HG03520 (cell line): ENCODE measurements at regions not wholly inside any gene's neighbourhood (a gene's known extent, or its start where the extent isn't known, plus 50 kb on each side); places are given as distances from the start of the nearest gene placed in this dataset.

Experiments
- ATAC-seq: cut with Tn5 transposase; IDR thresholded peaks from one replicate; pipeline ENCODE4 v1.9.1; 2021; ENCODE audit warnings: mild to moderate bottlenecking, moderate library complexity; ENCODE audit not compliant: unreplicated experiment

DNA sequence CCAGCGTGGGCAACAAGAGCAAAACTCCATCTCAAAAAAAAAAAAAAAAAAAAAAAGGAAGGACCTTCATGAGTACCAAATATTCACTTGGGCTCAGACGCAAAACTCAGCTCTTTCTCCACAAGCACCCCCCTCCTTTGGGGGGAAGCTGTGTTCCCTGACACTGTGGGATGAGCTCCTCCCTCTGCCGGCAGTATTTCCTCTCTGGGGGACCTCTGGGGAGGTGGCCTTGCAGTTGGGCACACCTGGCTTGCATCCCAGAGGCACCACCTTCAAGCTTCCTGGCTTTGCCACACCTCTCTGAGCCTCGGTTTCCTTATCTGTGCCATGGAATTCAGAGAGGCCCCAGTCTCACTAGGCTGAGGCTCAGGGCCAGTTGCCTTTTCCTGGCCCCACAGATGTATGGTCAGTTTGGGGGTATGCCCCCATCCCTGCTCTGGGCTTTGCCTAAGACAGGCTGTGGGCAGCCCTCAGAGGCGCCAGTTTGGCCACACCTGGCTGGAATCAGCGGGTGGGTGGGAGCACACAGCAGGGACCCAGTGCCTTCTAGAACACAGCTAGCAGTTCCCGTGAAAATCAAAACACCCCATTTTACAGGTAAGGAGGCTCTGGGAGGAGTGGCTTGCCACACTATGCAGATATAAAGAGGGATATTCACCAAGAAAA, 157.5 kb upstream of the IER5L start:
- ATAC-seq, result no peak

DNA sequence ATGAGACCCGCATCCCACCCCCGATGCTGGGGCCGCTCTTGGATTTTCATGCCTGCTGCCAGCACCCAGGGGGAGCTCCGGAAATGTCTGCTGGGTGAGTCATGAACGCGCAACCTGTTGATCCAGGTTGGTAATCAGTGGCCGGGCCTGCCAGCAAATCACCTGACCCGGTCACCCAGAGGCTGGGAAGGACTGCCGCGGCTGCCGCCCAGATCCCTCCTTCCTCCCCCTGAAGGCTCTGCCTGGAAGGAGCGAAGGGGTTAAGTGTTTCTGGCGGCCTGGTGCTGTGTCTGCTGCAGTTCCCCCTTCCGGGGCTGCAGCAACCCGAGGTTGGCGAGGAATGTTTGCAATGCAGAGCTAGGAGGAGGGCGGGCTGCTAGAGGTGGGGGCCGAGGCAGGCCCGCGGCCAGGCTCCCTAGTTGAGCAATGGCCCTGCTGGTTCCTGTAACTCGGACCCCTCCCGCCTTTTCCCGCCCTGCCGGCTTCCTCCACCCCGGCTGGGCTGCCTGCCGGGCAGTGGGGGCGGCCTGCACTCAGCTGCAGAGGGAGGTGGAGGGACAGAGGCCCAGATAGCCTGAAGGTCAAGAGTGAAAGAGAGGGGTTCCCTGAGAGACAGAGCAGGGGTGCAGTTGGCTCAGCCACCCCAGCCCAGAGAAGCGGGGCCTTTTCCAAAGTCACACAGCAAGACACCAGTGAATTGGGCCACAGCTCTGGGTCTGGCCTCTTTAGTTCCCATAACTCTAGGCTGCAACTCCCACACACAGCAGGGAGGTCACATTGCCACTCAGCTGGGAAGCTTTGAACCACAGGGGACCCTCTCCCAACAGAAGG, 156.3 kb upstream of the IER5L start:
- no peak for ATAC-seq

DNA sequence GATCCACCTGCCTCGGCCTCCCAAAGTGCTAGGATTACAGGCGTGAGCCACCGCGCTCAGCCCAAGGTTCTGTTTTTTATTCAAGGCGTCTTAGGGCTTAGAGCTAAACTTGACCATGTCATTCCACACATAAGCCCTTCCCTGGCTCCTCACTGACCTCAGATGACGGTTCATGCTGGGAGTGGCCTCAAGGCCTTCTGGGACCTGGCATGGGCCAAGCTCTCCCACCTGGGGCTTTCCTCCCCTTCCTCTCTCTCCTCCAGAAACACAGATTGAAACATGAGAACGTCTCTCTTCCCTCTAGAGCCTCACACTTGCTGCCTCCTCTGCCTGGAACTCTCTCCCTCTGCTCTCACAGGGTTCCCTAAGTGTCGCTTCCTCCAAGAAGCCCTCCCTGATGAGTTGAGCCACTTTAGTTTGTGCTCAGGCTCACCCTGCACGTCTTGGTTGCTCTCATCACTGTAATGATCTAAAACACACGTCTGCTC, 155.6 kb upstream of the IER5L start:
- ATAC-seq, result no peak

GRCh38 chr9:129332581-129332980, 154.5 kb upstream of the IER5L start:
- ATAC-seq, result no peak

GRCh38 chr9:129331772-129332500, 153.9 kb upstream of the IER5L start:
- ATAC-seq, result no peak

DNA sequence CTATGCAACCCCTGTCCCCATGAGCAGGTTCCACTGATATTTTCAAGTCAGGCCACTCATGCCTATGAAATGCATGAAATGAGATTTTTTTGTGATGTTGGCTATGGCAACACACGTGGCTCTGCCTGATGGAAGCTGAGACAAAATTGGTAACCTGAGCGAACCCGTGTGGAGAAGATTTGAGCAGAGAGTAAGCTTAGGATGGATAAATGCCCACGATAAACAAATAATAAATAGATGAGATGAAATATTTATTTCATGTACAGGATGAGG, 153.4 kb upstream of the IER5L start:
- no peak for ATAC-seq

DNA sequence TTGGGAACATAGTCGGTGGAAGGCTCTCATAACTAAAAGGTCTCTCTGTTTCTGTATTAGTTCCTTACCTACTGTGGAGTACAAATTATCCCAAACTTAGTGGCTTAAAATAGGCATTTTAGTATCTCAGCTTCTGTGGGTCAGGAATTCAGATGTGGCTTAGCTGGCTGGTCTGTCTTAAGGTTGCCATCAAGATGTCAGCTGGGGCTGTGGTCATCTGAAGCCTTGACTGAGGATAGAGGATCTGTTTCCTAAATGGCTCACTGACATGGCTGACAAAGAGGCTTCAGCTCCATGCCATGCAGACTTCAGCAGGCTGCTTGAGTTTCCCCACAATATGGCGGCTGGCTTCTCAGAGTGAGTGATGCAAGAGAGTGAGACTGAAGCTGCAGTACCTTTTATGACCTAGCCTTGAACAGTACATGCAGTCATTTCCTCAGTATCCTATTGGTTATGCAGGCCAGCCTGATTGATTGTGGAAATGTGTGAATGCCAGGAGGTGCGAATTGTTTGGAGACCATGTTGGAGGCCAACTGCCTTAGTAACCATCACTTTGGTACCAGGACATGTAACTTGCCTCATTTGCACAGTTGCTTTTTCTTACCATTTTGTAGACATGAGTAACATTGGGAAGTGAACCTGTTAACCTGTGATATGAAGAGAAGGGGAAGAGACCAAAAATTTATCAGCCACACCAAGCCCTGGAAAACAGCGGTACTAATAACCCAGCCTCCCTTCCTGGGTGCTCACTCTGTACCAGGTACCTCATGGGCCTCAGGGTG, 152.8 kb upstream of the IER5L start:
- no peak for ATAC-seq

GRCh38 chr9:129328355-129329042, 150.4 kb upstream of the IER5L start:
- ATAC-seq, result no peak

- ATAC-seq, result no peak
These were observed 149.7 kb upstream of the IER5L start for GRCh38 chr9:129327552-129328328.

DNA sequence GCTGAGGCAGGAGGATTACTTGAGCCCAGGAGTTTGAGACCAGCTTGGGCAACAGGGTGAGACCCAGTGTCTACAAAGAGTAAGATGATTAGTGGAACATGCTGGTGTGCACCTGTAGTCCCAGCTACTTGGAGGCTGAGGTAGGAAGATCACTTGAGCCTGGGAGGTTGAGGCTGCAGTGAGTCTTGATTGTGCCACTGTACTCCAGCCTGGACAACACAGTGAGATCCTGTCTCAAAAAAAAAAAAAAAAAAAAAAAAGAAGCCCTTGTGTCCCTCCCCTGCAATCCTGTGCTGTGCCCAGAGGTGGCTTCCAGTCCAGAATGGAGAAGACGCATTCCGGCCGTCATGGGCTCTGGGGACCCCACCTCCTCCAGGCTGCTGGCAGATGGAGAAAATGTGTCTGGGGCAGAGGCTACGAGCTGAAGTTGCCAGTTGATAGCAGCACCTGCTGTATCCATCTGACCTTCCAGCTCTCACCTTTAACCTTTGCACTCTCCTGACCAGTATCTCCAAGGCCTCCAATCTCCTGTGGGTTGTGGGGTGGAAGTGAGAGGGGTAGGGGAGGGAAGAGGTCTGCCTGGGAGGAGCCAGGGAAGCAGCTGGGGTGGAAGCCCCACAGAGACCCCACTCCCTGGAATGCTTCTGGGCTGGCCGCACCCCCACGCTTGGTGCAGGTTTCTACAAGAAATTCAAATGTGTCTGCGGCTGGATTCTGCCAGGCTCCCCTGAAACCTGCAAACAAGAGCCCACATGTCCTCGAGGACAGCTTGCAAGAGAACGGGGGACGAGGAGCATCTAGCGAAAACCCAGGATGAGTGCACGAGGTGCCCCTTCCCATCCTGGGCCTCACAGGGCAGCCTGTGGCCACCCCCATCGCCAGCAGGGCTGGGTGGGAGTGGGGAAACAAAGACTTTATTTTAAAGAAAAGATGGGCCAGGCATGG, 148.3 kb upstream of the IER5L start:
- ATAC-seq, result no peak

GRCh38 chr9:129324808-129325502, 146.9 kb upstream of the IER5L start:
- no peak for ATAC-seq

DNA sequence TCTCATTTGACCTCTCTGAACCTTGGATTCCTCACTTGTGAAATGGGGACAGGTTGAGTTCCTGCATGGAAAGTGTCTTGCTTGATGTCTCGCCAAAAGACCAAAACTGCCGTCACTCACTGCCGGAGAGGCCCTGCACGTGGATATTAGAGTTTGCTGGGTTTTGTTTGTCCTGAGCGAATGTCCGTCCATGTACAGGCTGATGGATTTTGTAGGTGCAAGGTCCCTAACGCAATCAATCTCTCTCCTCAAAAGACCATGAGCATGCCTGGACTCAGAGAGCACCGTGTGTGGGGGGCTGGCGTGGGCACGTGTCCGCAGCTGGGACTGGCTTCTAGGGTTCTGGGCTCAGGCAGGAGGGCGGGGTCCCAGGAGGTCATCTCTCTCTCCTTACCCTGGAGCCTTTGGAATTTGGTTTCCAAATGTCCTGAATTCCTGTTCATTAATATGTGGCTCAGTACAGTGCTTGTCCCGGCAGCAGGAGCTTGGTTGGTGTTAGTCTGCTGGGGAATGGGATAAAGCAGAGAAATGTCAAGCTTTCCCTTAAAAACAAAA, 146.0 kb upstream of the IER5L start:
- ATAC-seq, result no peak

- ATAC-seq, result no peak
These were observed 145.4 kb upstream of the IER5L start for GRCh38 chr9:129323376-129323998.

DNA sequence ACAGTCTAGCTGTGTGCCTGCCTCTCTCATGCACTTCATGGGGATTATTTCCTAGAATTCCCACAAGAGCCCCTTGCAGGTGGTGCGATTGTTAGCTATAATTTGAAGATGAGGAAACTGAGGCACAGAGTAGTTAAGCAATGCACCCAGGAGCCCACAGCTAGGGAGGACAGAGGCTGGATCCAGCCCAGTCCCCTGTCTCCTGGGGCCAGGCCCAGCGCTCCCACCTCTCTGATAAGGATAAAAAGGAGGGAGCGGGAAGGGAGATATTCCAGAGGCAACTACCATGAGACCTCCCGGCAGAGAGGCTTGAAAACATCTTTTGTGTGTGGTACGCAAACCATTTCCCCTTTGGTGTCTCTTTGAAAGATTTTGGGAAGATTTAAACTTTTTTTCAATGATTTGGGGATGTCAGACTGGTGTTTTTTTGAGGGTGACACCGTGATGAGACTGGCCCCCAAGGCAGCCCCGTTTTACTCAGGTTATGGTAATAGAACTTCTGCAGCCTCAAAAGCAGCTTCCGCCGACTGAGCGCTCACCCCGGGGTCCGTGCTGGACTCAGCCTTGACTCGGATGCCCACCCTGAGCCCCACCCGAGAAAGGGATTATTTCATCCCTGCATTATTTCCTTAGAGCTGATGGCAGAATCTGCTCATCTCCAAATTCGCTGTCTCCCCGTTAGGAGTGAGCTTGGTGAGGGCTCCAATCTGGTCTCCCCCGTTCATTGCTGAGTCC, 144.7 kb upstream of the IER5L start:
- ATAC-seq, result no peak

- ATAC-seq, result no peak
These were observed 144.1 kb upstream of the IER5L start for GRCh38 chr9:129322022-129322621.
